ENCODE measurements at regions not wholly inside any gene's neighbourhood (a gene's known extent, or its start where the extent isn't known, plus 50 kb on each side); places are given as distances from the start of the nearest gene placed in this dataset.

DNA sequence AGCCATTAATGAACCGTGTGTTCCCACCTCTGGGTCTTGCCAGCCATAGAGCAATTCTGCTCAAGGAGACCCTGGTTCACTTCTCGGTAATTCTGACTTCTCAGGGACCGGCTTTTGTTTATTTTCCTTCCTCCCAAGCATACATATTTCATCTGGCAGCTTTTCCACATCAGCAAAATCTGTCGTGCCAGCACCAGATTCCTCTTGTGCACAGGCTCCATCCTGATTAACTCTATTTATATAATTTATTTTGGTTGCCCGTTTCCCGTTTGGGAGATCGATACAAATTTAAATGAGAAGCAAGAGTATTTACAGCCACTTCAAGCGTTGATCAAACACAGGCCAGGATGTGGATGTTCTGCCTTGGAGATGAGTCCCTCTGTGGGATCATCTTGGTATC, 161.9 kb upstream of the XYLT1 start:
- TF ChIP-seq NFIC (IDR thresholded peaks at IDR 0.05) = no peak
- TF ChIP-seq TCF12 (IDR thresholded peaks at IDR 0.05; ENCODE audit: low read depth) = no peak

DNA sequence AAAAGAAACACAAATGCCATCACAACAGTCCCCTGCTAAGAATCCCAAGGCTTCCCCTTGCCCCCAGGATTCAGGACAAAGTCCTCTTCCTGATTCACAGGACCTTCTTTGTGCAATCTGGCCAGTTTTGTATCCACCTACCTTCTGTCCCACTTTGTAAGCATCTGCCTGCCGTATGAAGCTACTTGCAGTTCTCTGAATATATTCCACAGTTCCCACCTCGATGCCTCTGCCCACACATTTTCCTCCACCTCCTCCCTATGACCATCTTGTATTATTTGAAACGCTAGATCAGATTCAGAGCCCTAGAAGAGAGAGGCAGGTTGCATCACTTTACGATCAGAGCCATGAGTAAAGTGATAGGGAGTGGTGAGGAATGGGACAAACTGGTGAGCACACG, 159.2 kb upstream of the XYLT1 start:
- TF ChIP-seq EP300 (IDR thresholded peaks at IDR 0.05; ENCODE audit: borderline replicate concordance) = no peak
- no peak for TF ChIP-seq YY1 (IDR thresholded peaks at IDR 0.05; ENCODE audit: low read depth)
- no peak for TF ChIP-seq TEAD4 (IDR thresholded peaks at IDR 0.05)
- TF ChIP-seq ZBTB7A (IDR thresholded peaks at IDR 0.05; ENCODE audit: low read depth) = no peak
- no peak for TF ChIP-seq NFIC (IDR thresholded peaks at IDR 0.05)
- no peak for TF ChIP-seq RAD21 (IDR thresholded peaks at IDR 0.05; ENCODE audit: low read depth)
- no peak for TF ChIP-seq CREB1 (IDR thresholded peaks at IDR 0.05; ENCODE audit: low read depth)
- no peak for TF ChIP-seq FOXM1 (IDR thresholded peaks at IDR 0.05; ENCODE audit: borderline replicate concordance, low read depth)

DNA sequence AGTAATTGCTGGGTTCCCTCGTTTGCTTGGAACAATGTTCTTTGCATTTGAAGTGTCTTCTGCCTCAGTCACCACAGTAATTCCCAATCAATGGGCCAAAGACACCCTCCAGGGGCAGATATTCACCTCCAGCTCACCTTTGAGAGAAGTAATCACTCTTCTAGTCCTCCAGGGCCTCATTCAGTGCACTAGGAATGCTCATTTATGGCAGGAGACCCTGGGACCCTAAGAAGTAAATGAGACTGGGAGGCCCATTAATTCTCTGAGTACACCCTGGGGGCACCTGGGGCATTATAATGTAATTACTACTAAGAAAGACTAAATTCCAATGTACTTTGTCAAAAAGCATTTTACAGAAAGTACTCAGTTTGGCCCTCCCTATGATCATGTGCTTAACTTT, 158.2 kb upstream of the XYLT1 start:
- no peak for TF ChIP-seq CEBPB (IDR thresholded peaks at IDR 0.05)
- TF ChIP-seq RAD21 (IDR thresholded peaks at IDR 0.05; ENCODE audit: low read depth) = no peak
- no peak for TF ChIP-seq TCF12 (IDR thresholded peaks at IDR 0.05; ENCODE audit: low read depth)

DNA sequence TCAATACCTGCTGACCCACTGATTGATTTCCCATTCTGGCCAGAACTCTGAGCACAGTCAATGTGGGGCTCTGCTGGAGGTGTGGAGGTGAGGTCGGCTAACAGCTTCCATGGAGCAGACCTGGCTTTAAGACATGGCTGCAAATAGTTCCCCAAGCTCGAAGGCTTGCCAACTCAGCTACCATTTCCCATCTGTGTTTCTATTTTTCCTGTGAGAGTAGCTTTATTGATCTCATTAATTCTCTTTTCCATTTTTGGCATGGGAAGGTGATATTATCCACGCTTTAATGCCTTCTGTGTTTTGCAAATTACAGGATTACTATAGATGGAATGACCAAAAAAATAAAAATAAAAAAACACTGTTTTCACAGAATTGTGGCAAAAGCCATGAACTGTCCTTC, 151.6 kb upstream of the XYLT1 start:
- TF ChIP-seq NFIC (IDR thresholded peaks at IDR 0.05) = no peak
- TF ChIP-seq EP300 (IDR thresholded peaks at IDR 0.05; ENCODE audit: borderline replicate concordance) = no peak
- TF ChIP-seq TEAD4 (IDR thresholded peaks at IDR 0.05) = no peak

DNA sequence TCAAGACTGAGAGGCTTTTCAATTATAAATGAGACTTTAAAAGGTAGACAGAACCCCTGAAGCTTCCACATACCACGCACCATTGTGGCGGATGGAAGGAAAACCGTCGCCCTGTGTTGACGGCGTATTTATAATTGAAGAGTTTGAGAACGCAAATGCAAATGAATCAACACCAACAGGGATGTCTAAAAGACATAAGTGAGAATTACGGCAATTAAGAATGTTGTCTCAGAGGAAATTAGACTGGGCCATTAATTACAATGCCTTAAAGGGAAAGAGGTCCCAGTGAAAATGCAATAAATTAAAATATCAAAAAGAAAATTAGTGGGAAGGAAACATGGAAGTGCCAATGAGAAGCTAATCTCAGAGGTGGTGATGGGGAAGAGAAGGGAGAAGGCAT, 148.5 kb upstream of the XYLT1 start:
- TF ChIP-seq, protein P1, sequence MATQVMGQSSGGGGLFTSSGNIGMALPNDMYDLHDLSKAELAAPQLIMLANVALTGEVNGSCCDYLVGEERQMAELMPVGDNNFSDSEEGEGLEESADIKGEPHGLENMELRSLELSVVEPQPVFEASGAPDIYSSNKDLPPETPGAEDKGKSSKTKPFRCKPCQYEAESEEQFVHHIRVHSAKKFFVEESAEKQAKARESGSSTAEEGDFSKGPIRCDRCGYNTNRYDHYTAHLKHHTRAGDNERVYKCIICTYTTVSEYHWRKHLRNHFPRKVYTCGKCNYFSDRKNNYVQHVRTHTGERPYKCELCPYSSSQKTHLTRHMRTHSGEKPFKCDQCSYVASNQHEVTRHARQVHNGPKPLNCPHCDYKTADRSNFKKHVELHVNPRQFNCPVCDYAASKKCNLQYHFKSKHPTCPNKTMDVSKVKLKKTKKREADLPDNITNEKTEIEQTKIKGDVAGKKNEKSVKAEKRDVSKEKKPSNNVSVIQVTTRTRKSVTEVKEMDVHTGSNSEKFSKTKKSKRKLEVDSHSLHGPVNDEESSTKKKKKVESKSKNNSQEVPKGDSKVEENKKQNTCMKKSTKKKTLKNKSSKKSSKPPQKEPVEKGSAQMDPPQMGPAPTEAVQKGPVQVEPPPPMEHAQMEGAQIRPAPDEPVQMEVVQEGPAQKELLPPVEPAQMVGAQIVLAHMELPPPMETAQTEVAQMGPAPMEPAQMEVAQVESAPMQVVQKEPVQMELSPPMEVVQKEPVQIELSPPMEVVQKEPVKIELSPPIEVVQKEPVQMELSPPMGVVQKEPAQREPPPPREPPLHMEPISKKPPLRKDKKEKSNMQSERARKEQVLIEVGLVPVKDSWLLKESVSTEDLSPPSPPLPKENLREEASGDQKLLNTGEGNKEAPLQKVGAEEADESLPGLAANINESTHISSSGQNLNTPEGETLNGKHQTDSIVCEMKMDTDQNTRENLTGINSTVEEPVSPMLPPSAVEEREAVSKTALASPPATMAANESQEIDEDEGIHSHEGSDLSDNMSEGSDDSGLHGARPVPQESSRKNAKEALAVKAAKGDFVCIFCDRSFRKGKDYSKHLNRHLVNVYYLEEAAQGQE (IDR thresholded peaks at IDR 0.05; ENCODE audit: low read depth) = no peak
- TF ChIP-seq, protein P2, sequence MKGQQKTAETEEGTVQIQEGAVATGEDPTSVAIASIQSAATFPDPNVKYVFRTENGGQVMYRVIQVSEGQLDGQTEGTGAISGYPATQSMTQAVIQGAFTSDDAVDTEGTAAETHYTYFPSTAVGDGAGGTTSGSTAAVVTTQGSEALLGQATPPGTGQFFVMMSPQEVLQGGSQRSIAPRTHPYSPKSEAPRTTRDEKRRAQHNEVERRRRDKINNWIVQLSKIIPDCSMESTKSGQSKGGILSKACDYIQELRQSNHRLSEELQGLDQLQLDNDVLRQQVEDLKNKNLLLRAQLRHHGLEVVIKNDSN (IDR thresholded peaks at IDR 0.05) = no peak
- TF ChIP-seq TEAD4 (IDR thresholded peaks at IDR 0.05) (no peak), TCF12 (IDR thresholded peaks at IDR 0.05; ENCODE audit: low read depth) (no peak), EGR1 (IDR thresholded peaks at IDR 0.05) (no peak), TAF1 (IDR thresholded peaks at IDR 0.05; ENCODE audit: low read depth) (no peak), RAD21 (IDR thresholded peaks at IDR 0.05; ENCODE audit: low read depth) (no peak), FOXM1 (IDR thresholded peaks at IDR 0.05; ENCODE audit: borderline replicate concordance, low read depth) (no peak), EP300 (IDR thresholded peaks at IDR 0.05; ENCODE audit: borderline replicate concordance) (no peak)

DNA sequence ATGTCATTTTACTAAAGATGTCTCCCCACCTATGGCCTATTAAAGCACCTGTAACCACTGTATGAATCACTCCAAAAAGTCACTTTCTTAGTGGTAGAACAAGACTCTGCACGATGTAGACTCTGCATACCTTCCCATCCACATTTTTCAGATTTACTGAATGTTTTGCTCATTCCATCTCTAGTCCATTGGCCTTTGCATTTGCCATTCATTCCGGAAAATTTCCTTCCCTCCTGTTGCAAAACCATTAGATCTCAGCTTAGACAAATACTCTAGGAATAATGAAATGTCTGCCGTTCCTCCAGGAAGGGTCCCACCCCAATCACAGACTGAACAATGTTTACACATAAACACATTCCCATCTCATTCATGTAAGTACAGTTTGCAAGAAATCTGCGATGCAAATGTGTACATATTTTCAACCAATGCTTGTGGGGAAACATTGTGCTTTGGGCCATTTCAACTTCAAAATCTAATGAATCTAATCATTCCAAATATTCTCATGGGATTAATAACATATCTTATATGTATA, 146.3 kb upstream of the XYLT1 start:
- TF ChIP-seq TAF1 (IDR thresholded peaks at IDR 0.05; ENCODE audit: low read depth) (no peak), FOXM1 (IDR thresholded peaks at IDR 0.05; ENCODE audit: borderline replicate concordance, low read depth) (no peak), CREB1 (IDR thresholded peaks at IDR 0.05; ENCODE audit: low read depth) (no peak), CEBPB (IDR thresholded peaks at IDR 0.05) (no peak), EP300 (IDR thresholded peaks at IDR 0.05; ENCODE audit: borderline replicate concordance) (no peak), RAD21 (IDR thresholded peaks at IDR 0.05; ENCODE audit: low read depth) (no peak), ZBTB7A (IDR thresholded peaks at IDR 0.05; ENCODE audit: low read depth) (no peak)
- TF ChIP-seq, protein P2 (IDR thresholded peaks at IDR 0.05) = no peak
- TF ChIP-seq, protein P3, sequence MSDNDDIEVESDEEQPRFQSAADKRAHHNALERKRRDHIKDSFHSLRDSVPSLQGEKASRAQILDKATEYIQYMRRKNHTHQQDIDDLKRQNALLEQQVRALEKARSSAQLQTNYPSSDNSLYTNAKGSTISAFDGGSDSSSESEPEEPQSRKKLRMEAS (IDR thresholded peaks at IDR 0.05) = no peak

DNA sequence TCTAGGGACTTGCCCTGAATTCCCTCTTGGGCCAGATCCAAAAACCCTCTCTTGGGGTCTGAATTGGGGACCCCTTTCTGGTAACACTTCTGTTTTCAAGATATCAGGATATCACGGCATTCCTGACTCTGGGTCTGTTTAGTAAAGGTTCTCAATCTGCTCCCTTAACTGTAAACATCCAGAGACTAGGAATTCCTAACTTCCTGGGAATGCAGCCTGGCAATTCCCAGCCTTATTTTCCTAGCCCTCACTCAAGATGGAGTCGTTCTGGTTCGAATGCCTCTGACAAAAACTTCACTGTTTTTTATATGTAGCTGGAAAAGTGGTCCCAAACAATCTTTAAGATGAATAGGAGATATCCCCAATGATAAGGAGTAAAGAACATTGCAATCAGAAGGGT, 141.6 kb upstream of the XYLT1 start:
- TF ChIP-seq FOXM1 (IDR thresholded peaks at IDR 0.05; ENCODE audit: borderline replicate concordance, low read depth) (no peak), EP300 (IDR thresholded peaks at IDR 0.05; ENCODE audit: borderline replicate concordance) (no peak)

DNA sequence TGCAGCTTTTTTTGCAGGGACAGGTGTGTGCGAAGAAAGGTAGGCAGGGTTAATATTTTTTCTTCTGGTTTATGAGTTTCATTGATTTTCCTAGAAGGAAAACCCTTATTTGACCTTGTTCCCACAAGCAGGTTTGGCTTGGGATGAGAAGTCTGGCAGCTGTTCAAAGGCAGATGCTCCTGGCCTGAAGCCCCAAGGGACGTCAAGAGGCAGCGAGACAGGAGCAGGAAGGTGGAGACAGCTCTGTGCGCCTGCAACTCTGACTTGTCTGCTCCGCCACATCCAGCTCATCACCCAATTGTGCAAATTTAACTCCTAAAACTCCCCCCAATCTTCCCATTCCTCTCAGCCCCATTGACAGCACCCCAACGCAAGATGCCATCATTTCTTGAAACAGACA, 136.8 kb upstream of the XYLT1 start:
- TF ChIP-seq CEBPB (IDR thresholded peaks at IDR 0.05) = no peak
- no peak for TF ChIP-seq RAD21 (IDR thresholded peaks at IDR 0.05; ENCODE audit: low read depth)
- TF ChIP-seq, protein P2 (IDR thresholded peaks at IDR 0.05) = no peak
- TF ChIP-seq YY1 (IDR thresholded peaks at IDR 0.05; ENCODE audit: low read depth) = no peak
- TF ChIP-seq, protein P1 (IDR thresholded peaks at IDR 0.05; ENCODE audit: low read depth) = no peak
- no peak for TF ChIP-seq FOXM1 (IDR thresholded peaks at IDR 0.05; ENCODE audit: borderline replicate concordance, low read depth)

Data from Ishikawa (cell line).